Neural cell (in vitro differentiated cells): ENCODE measurements at regions not wholly inside any gene's neighbourhood (a gene's known extent, or its start where the extent isn't known, plus 50 kb on each side); places are given as distances from the start of the nearest gene placed in this dataset.

Experiments
- H2AFZ ChIP-seq: fragments of 200-600, 300-800 bp; sonication (generic), shearing (Covaris generic); 2 replicates; pipeline ENCODE4 v1.6.0; 2014; ENCODE audit warnings: low read depth, mild to moderate bottlenecking, antibody characterized with exemption, low read length, moderate library complexity
- H3F3A ChIP-seq: fragments of 200-600 bp; shearing (Covaris generic); 2 replicates; pipeline ENCODE4 v1.6.1; 2016; ENCODE audit warnings: mild to moderate bottlenecking, moderate library complexity, mixed read lengths, antibody characterized with exemption, low read length; ENCODE audit not compliant: insufficient read depth, poor library complexity, severe bottlenecking
- H3K27ac ChIP-seq: fragments of 200-600, 300-800 bp; sonication (generic), shearing (Covaris generic); 2 replicates; pipeline ENCODE4 v1.5.1; 2014; ENCODE audit warnings: mild to moderate bottlenecking, low read length, moderate library complexity
- H3K27me3 ChIP-seq: fragments of 300-800, 200-600 bp; sonication (generic), shearing (Covaris generic); 2 replicates; pipeline ENCODE4 v1.6.0; 2014; ENCODE audit warnings: mild to moderate bottlenecking, low read depth, low read length, moderate library complexity; ENCODE audit not compliant: insufficient read depth
- H3K36me3 ChIP-seq: fragments of 300-800, 200-600 bp; sonication (generic), shearing (Covaris generic); 2 replicates; pipeline ENCODE4 v1.5.1; 2014; ENCODE audit warnings: mild to moderate bottlenecking, antibody characterized with exemption, low read length, moderate library complexity; ENCODE audit not compliant: insufficient read depth
- H3K4me2 ChIP-seq: fragments of 300-800, 200-600 bp; sonication (generic), shearing (Covaris generic); 2 replicates; pipeline ENCODE4 v1.6.0; 2014; ENCODE audit warnings: mild to moderate bottlenecking, low read length
- H3K4me3 ChIP-seq: fragments of 300-800, 200-600 bp; sonication (generic), shearing (Covaris generic); 2 replicates; pipeline ENCODE4 v1.5.1; 2014; ENCODE audit warnings: mild to moderate bottlenecking, low read length, moderate library complexity
- H3K79me2 ChIP-seq: fragments of 200-600 bp; shearing (Covaris generic); replicated peaks from 2 replicates; pipeline ENCODE4 v1.6.0; 2014; ENCODE audit warnings: mild to moderate bottlenecking, low read length, moderate library complexity; ENCODE audit not compliant: insufficient read depth
- H3K9ac ChIP-seq: fragments of 300-800, 200-600 bp; sonication (generic), shearing (Covaris generic); 2 replicates; pipeline ENCODE4 v1.6.1; 2016; ENCODE audit warnings: mild to moderate bottlenecking, low read length, mixed read lengths
- H3K9me2 ChIP-seq: fragments of 200-600 bp; shearing (Covaris generic); 2 replicates; pipeline ENCODE4 v1.6.1; 2016; ENCODE audit warnings: mild to moderate bottlenecking, low read length, mixed read lengths; ENCODE audit not compliant: insufficient read depth
- H3K9me3 ChIP-seq: fragments of 200-600, 300-800 bp; sonication (generic), shearing (Covaris generic); 2 replicates; pipeline ENCODE4 v1.6.1; 2016; ENCODE audit warnings: mild to moderate bottlenecking, mixed run types, low read length, moderate library complexity, mixed read lengths
- H4K20me1 ChIP-seq: fragments of 200-600 bp; shearing (Covaris generic); 2 replicates; pipeline ENCODE4 v1.6.1; 2016; ENCODE audit warnings: mild to moderate bottlenecking, mixed run types; ENCODE audit not compliant: insufficient read depth
- EP300 ChIP-seq: fragments of 450-650 bp; conservative IDR thresholded peaks from 2 replicates; pipeline ENCODE4 v1.6.1; 2014; ENCODE audit warnings: antibody characterized with exemption, mild to moderate bottlenecking, moderate library complexity; ENCODE audit not compliant: poor library complexity, severe bottlenecking
- EZH2 ChIP-seq: fragments of 200-600, 300-800 bp; shearing (Covaris generic), sonication (generic); IDR thresholded peaks from 2 replicates; pipeline ENCODE4 v1.6.1; 2014; ENCODE audit warnings: antibody characterized with exemption, low read length, borderline replicate concordance, mild to moderate bottlenecking; ENCODE audit not compliant: insufficient read depth, poor library complexity, severe bottlenecking
- MXI1 ChIP-seq: fragments of 450-650 bp; conservative IDR thresholded peaks from 2 replicates; pipeline ENCODE4 v1.6.1; 2014; ENCODE audit warnings: antibody characterized with exemption, mild to moderate bottlenecking; ENCODE audit not compliant: poor library complexity, severe bottlenecking
- POLR2AphosphoS5 ChIP-seq: IDR thresholded peaks from 2 replicates; pipeline ENCODE4 v1.6.1; 2012
- RAD21 ChIP-seq: fragments of 450-650 bp; conservative IDR thresholded peaks from 2 replicates; pipeline ENCODE4 v1.6.1; 2014; ENCODE audit warnings: antibody characterized with exemption, mild to moderate bottlenecking, moderate library complexity
- SMC3 ChIP-seq: fragments of 450-650 bp; conservative IDR thresholded peaks from 2 replicates; pipeline ENCODE4 v1.6.1; 2014; ENCODE audit warnings: antibody characterized with exemption, mild to moderate bottlenecking, moderate library complexity; ENCODE audit not compliant: poor library complexity
- TAF1 ChIP-seq: IDR thresholded peaks from 2 replicates; pipeline ENCODE4 v1.6.1; 2012; ENCODE audit warnings: low read depth
- TF ChIP-seq, protein P1 (sequence below): fragments of 450-650 bp; IDR thresholded peaks from 2 replicates; pipeline ENCODE4 v1.5.1; 2014; ENCODE audit warnings: antibody characterized with exemption, mild to moderate bottlenecking, moderate library complexity; ENCODE audit not compliant: poor library complexity, severe bottlenecking
- TF ChIP-seq, protein P2 (sequence below): IDR thresholded peaks from 2 replicates; pipeline ENCODE4 v1.6.1; 2012; ENCODE audit warnings: borderline replicate concordance

DNA sequence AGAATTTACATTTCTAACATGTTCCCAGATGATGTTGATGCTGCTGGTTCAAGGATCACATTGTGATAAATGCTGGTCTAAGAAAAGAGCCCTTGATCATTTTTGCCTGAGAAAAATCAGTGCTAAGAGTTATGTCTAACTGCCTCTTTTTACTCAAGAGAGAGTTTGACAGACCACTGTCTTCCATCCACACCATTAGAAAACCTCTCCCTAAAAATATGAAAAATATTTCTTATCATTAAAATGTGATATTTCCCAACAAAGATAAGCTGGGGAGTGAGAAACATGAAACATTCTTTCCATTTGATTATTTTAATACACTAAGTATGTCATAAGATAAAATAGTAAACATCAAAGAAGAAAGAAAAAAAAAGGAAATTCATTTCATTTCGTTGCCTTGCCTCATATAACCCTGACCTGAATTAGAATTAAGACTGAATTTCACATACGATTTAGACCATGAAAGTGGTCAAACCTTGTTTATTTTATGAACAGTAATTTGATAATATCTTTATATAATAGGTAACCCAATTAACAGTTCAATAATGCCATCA, 471.8 kb upstream of the ARHGEF26 start:
- Histone ChIP-seq H3K27me3 (no peaks in the 10 kb centered on the region), H3F3A (no peaks in the 10 kb centered on the region), H2AFZ (no peak overlapping the region), H3K9me3 (no peaks in the 10 kb centered on the region), H3K36me3 (no peaks in the 10 kb centered on the region), H3K4me2 (no peak overlapping the region), H3K9ac (no peak overlapping the region), H3K4me3 (no peak overlapping the region), H3K9me2 (no peaks in the 10 kb centered on the region), H3K27ac (no peak overlapping the region), H3K79me2 (no peaks in the 10 kb centered on the region), H4K20me1 (no peaks in the 10 kb centered on the region)
- TF ChIP-seq, protein P1, sequence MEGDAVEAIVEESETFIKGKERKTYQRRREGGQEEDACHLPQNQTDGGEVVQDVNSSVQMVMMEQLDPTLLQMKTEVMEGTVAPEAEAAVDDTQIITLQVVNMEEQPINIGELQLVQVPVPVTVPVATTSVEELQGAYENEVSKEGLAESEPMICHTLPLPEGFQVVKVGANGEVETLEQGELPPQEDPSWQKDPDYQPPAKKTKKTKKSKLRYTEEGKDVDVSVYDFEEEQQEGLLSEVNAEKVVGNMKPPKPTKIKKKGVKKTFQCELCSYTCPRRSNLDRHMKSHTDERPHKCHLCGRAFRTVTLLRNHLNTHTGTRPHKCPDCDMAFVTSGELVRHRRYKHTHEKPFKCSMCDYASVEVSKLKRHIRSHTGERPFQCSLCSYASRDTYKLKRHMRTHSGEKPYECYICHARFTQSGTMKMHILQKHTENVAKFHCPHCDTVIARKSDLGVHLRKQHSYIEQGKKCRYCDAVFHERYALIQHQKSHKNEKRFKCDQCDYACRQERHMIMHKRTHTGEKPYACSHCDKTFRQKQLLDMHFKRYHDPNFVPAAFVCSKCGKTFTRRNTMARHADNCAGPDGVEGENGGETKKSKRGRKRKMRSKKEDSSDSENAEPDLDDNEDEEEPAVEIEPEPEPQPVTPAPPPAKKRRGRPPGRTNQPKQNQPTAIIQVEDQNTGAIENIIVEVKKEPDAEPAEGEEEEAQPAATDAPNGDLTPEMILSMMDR, result no peak
- no peak for TF ChIP-seq EP300
- no peak for TF ChIP-seq EZH2

DNA sequence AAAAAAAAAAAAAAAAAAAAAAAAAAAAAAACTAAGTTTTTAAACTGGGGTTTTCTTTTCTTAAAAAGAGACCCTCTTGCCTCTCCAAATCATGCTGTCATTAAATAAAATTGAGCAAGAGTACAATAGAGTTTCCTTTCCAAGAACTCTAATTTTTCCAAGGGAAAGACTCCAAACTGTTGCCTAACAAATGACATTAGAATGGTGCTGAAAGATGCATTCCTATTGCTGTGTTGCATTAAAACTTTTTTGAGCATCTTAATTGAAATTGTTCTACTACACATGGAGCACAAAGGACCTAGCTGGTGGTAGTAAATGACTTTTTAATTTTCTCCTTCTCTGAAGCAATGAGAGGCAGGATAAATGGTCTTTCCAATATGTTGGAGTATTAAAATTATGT, 469.1 kb upstream of the ARHGEF26 start:
- no peak overlapping the region for H3K27ac ChIP-seq
- no peaks in the 10 kb centered on the region for H3K9me2 ChIP-seq
- no peaks in the 10 kb centered on the region for H3K27me3 ChIP-seq
- H3K36me3 ChIP-seq, result no peaks in the 10 kb centered on the region
- no peak overlapping the region for H3K4me2 ChIP-seq
- no peak overlapping the region for H2AFZ ChIP-seq
- H3F3A ChIP-seq, result no peaks in the 10 kb centered on the region
- TF ChIP-seq, protein P2, sequence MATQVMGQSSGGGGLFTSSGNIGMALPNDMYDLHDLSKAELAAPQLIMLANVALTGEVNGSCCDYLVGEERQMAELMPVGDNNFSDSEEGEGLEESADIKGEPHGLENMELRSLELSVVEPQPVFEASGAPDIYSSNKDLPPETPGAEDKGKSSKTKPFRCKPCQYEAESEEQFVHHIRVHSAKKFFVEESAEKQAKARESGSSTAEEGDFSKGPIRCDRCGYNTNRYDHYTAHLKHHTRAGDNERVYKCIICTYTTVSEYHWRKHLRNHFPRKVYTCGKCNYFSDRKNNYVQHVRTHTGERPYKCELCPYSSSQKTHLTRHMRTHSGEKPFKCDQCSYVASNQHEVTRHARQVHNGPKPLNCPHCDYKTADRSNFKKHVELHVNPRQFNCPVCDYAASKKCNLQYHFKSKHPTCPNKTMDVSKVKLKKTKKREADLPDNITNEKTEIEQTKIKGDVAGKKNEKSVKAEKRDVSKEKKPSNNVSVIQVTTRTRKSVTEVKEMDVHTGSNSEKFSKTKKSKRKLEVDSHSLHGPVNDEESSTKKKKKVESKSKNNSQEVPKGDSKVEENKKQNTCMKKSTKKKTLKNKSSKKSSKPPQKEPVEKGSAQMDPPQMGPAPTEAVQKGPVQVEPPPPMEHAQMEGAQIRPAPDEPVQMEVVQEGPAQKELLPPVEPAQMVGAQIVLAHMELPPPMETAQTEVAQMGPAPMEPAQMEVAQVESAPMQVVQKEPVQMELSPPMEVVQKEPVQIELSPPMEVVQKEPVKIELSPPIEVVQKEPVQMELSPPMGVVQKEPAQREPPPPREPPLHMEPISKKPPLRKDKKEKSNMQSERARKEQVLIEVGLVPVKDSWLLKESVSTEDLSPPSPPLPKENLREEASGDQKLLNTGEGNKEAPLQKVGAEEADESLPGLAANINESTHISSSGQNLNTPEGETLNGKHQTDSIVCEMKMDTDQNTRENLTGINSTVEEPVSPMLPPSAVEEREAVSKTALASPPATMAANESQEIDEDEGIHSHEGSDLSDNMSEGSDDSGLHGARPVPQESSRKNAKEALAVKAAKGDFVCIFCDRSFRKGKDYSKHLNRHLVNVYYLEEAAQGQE, result no peak
- TF ChIP-seq TAF1, result no peak
- TF ChIP-seq MXI1, result no peak
- no peak for TF ChIP-seq EP300
- TF ChIP-seq RAD21, result no peak
- TF ChIP-seq EZH2, result no peak
- TF ChIP-seq, protein P1, result no peak
- no peak for TF ChIP-seq POLR2AphosphoS5
- no peak for TF ChIP-seq SMC3
- H3K9me3 ChIP-seq, result no peaks in the 10 kb centered on the region
- no peaks in the 10 kb centered on the region for H4K20me1 ChIP-seq
- no peaks in the 10 kb centered on the region for H3K79me2 ChIP-seq
- H3K4me3 ChIP-seq, result no peak overlapping the region
- H3K9ac ChIP-seq, result no peak overlapping the region
